ENCODE measurements at regions not wholly inside any gene's neighbourhood (a gene's known extent, or its start where the extent isn't known, plus 50 kb on each side); places are given as distances from the start of the nearest gene placed in this dataset.
A peak's percentile ranks its signal among the peaks of the same experiment; 100 is the strongest.

DNA sequence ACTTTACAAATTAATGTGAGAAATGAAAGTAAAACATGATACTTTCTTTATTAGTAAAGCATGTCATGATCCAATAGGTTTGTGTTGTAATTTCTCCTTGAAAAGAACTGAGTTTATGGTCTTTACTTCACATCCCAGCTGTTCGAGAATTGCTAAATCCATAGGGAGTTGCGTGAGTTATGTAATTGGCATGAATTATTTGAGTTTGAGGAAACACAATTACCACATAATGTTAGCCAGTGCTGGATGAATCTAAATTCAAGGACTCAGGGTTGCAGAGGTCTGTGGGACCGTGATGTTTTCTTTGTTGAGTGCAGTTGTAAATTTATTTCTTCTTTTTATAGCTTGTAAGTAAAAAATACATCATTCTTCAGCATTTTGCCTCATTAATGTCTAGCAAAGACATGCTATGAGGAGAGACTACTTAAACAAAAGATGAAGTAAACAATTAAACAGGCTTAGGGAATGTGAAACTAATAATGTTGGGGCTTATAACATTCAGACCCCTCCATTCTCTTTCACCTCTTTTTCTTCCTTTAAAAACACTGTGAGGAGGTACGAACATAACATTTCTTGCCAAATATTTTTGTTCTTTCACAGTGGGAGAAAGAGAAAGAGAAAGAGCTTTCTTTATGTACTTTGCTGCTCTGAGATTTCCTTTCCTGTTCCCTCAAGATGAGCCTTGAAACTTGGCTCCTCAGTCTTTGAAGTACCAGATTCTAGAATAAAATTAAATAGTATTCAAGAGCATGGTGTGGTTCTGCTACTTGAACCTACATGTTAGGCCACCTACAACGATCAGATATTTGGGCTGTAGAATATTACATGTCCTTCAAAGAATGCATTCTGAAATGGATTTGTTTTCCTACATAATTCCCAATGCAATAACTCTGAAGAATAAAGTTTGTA lies 159.6 kb upstream of the ANK2 start:
- peak in 2 of 58 donors; percentile 4 to 5 for DNase-seq

DNA sequence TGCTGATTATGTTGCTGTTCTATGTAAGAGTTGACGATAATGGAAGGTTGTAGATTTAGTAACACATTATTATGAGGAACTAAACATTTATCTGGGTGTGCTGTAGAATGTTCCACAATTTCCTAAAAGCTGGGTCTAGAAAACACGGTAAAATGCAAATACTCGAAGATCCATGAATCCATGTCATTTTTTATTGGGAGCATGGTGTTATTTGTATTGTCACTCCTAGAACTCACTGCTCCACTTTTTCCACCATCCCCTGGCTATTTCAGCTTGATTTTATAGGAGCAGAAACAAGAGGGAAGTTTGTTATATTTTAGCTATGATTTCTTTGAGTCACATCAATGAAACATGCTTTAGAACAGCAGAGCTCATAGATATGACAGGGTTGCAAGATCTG lies 155.0 kb upstream of the ANK2 start:
- DNase-seq, result no peak

DNA sequence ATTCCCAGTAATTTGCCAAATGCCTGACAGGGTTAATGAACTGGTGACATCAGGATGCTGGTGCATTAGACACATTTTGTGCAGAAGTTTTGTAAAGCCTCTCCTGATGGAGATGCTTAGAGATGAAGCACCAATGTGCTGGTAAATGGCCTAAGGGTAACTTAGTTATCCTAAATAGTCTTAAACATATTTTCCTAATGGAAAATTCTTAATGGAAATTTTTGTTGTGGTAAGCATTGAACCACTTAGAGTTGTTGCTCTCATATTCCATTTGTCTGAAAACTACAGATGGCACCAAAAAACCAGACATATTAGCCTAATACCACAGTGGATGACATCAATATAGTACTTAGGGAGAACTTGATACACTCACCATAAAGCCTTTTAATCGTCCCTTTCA lies 154.5 kb upstream of the ANK2 start:
- DNase-seq, result no peak

DNA sequence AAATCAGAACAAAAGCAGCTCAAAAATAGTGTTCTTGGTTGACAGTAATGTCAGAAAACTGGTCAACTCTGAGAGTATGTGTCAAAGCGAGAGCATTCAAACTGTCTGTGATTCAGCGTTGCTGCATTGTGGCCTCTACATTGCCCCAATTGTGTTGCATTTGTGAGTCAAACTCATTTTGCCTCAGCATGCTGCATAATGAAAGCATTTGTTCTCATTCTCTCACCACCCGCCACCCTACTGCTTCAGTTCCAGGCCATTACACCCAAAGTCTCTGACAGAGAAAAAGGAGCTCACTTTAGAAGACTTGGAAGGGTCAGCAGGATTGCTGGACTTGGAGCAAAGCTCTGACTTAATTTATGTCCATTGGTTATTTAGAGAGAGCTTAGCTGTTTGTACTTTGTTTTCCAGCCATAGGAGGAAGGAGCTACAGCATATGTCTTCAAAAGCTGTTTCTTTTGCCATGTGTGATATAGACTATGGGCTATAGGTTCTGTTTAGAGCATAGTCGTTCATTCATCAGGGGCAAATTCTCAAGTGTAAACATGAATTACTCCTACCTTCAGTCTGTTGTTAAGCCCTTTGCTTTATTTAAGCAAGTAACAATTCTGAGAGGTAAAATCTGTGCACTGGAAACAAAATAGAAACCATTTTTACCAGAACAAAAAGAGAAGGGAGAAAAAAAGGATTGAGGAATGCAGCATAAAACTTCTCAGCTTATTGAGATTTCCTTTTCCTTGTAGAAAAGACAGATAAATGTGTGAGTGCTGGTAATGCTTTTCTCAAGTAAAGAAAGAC lies 153.4 kb upstream of the ANK2 start:
- peak in 44 of 58 donors; percentile 7 to 87 (median 52) for DNase-seq

DNA sequence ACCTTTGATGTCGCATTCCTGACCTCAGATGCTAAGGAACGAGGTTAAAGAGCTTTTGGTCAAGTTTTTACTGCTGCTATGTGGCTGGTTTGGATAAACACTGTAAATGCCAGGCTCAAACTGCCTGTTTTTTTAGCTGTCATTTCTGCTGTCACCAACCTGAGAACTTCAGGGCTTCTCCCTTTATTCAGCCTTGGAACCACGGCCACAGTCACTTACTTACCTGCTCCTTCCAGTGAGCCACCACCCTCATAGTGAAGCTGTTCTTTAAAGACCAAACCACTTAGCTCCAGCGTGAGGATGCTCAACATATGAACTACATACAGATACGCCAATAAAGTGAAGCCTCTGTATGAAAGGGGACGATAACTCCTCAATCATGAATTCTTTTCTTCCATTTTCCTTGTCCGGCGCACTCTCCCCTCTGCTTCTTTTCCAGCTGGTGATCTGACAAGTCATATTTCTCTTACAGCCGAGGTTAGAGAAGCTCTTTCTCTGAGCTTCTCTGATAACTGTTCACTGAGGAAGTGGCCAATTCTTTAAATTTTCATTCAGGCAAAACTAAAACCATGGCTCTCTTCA lies 152.8 kb upstream of the ANK2 start:
- peak in 1 of 58 donors; percentile 41 for DNase-seq

DNA sequence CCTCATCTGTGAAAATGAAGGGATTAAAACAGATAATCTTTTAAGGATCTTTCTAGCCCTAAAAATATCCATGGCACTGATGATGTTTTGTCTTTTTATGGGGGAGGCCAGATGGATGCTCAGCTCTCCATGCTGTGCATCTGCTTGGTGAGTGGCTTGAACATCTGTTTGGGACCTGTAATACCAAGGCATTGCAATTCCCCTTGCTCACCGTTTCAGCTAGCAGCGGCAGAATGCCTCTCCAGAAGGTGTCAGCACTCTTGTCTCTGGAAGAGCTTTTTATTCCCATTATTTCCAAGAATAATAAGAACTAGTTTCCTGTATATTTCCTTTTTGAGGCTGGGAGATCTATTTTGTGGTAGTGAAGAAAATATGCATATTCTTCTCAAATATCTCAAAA lies 151.9 kb upstream of the ANK2 start:
- DNase-seq, result peak in 4 of 58 donors; percentile 11 to 30 (median 24)

DNA sequence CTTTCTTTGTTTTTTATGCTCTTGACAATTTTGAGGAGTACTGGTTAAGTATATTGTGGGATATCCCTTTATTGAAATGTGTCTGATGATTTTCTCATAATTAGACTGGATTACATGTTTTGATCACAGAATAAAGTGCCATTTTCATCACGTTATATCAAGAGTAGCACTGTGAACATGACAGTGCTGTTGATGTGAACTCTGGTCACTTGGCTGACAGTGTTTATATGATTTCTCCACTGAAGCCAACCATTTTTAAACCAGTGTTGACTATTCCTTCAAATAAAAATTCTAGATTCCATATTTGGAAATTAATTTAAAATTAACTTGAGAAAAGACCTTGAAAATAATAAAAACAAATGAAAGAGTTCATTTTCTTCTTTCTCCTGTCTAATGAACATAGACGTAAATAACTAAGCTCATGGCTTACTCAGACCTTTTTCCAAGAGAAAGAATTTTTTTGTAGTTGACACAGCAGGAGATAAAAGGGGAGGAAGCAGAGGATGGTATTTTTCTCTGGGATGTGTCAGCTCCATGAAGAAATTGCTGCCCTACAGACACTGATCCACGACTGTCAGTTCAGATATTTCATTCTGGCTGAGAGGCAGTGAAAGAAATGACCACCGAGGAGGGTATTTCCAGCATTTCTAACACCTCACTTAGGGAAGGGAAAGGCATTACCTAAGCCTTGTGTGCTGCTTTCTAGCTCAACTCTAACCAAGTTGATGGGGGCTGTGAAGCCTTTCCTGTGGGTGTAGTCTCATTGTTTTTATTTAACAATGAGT lies 150.9 kb upstream of the ANK2 start:
- DNase-seq, result no peak

DNA sequence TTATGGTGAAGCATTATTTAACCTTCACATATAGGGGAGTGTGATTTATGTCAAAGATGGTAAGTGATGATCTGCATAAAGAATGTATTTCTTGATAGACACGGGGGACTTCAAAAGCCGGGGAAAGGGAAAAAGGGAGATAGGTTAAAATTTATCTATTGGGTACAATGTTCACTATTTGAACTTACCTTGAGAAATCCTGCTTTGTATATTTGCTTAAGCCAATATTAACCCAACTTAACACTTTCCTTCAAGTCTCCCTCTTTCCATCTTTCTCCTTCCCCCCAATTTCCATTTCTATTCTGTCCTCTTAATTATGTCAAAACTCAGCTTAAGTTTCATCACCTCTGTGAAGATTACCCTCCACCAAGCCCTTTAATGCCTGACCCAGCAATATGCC lies 149.0 kb upstream of the ANK2 start:
- DNase-seq, result no peak

DNA sequence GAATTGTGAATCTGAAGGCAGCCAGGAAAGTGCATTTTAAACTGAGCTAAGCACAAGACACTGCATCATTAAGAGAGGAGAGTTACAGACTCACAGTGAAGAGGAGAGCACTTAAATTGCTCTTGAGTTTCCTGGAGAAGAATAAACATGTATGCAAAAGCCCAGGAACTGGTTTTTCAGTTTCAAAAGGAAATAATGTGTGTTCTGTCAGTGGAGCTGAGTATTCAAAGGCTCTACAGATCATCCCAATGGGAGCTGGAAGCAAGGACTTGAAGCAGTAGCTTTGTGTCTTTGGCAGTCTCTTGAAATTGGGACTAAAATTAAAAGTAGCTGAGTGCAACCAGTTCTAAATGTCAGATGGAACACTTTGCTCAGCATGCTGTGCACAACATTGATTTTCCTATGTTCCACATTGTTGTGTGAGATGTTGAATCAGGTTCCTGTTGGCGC lies 147.5 kb upstream of the ANK2 start:
- DNase-seq, result peak in 5 of 58 donors; percentile 15 to 67 (median 31)

DNA sequence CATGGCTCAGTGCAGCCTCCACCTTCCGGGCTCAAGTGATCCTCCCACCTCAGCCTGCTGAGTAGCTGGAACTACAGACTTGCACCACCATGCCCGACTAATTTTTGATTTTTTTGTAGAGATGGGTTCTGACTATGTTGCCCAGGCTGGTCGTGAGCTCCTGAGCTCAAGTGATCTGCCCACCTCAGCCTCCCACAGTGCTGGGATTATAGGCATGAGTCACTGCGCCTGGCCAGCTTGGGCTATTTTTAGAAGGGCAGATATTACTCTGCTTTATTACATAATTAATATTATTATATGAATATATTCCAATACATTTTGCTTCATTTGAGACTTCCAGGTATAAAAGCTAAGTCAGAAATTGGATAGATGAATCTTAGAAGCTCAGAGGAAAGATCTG lies 143.7 kb upstream of the ANK2 start:
- DNase-seq, result no peak

DNA sequence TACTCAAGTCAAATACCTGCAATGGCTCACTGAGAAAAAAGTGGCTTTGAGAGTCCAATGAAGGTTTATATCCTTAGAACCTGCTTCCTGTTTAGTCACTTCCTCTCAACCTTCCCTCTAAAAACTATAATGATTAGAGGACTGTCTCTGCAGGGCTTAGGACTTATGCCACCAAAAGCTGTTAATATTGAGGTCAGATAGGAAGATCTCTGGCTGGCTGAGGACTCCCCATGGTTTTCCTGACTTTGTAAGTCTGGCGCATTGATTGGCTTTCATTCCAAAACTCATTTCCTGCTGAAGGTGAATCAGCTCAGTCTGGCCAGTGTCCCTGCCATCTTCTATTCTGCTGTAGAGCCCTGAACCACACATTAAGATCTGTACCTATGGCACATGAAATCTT lies 140.9 kb upstream of the ANK2 start:
- DNase-seq, result no peak

DNA sequence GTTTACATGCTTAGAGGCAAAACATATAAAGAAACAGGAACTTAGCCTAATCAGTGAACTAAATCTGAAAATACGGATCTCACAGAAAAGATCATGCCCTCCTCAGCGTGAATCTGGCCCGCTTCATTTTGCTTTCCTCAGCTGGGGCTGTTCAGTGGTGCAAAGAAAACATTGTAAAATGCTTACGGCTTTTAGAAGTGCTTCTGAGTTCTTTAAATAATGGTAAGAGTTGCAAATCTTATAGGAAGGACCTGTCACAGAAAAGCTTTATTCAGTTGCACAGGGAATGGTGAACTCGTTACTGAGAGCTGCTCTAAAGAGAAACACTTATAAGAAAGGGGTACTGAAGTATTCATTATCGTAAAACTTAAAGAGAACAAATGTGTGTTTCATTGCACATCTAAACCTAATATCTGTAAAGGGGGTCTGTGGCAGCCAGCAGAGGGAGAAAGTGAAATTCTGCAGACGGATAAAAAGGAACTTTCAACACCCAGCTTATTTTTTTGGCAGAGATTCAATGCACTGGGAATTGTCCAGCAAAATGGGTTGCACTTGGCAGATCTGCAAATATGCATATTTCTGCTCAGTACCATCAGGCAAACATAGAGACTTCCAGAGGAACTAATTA lies 139.2 kb upstream of the ANK2 start:
- peak in 28 of 58 donors; percentile 7 to 81 (median 28) for DNase-seq

DNA sequence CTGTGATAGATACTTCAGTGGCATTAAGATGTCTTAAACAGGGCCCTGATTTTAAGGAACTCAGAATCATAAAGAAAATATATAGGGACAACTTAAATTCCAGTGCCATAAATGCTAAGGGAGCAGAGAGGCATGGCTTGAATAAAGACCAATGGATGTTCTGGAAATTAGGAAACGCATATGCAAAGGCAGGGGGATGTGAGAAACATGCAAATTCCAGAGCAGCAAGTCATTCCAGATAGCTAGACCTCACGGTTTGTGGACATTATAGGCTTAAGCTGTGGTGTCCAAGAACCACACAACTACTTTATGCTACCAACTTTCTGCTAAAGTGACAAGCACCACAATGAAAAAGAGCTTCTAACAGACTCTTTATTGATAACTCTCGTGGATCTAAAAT lies 132.6 kb upstream of the ANK2 start:
- DNase-seq, result no peak

DNA sequence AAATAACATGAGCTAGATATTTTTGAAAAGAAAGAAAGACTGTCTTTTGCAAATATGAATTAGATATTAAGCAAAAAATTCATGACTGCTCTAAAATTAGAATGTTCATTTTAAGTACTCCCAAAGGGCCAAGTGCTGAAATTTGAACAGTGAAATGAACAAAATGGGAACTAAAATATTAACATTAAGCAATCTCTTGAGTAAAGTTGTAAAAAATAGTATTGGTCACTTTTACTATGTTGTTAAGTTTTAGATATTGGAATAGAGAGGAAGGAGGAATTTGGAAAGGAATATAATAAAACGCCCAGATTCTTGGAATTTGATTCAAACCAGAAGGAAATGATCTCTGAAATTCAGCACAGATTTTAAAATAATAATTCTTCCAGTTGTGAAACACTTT lies 125.9 kb upstream of the ANK2 start:
- DNase-seq, result no peak

DNA sequence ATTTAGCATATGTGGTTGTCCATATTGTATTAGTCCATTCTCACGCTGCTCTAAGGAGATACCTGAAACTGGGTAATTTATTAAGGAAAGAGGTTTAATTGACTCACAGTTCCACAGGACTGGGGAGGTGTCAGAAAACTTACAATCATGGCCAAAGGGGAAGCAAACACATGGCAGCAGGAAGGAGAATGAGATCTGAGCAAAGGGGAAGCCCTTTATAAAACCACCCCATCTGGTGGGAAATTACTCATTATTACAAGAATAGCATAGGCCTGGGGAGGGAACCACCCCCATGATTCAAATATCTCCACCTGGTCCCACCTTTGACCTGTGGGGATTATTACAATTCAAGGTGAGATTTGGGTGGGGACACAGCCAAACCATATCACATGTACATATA lies 122.6 kb upstream of the ANK2 start:
- DNase-seq, result no peak

DNA sequence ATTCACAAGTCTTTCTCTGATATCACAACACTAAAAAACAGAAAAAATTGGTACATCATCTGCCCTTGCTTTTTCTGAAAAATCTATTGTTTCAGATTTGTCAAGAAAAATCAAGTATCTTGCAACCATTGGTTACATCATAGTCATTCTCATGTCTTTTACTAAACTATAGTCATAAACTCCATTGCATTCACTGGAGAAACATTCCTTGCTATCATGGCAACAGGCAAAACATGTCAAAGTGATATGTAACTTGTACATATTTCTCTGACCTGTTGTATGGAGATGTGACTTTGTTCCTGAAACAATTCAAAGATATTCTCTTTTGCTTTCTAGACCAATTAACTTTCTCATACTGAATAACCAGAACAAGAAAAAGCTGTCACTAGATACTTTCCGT lies 121.9 kb upstream of the ANK2 start:
- DNase-seq, result no peak

DNA sequence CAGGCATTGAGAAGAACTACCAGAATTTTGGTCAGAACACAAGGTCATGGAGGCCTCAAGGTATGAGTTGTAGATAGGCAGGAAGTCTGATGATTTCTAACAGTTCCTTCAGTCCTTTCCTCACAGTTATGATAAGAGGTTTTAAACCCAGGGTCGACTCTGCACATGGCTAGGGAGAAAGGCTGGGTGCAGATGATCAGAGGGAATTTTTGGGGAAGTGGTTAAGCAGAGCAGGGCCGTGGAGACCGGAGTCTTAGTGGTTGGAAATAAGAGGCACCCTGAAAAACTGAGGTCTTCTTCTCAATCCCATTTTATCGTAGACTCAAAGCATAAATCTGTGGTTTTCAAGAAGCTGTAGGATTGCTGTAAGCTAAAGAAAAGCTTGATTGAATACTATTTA lies 118.5 kb upstream of the ANK2 start:
- no peak for DNase-seq

DNA sequence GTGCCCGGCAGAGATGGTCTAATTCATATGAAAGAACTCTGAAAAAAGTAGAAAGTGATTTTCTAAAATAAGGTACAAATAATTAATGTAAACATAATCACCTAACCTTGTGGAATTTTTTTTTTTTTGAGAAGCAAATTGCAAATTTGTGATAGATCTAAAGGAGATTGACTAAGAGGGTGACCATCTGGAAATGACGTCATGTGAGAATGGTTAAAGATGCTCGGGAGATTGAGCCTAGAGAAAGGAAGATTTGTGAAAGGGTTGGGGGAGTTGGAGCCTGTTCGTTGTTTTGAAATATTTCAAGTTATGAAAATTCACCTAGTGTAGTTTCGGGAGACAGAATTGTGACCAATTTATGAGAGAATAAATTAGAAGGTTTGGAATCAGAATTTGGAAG lies 115.7 kb upstream of the ANK2 start:
- no peak for DNase-seq

DNA sequence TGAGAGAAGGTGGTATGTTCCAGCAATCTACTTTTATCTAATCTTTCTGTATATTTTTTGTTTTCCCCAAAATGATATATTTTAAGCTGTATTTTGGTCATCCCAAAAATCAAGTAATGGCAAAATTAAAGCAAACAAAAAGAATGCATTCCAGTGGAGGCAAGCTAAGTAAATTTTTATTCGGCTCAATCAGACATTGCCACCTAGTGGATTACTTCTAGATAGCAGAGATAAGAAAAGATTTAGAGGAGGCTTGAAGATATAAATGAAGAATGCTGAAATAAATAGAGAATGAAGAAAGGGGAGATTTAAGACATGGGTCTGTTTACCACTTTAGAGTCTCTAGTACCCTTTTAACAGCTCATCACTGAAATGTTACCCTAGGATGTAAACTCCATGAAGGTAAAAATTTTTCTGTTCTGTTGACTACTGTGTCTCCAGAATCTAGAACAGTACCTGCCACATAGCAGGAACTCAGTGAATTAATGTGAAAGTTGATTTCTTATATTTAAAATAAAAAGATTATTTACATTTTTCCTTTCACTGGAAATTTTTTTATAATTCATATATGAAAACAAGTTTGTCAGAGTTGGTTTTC lies 110.9 kb upstream of the ANK2 start:
- DNase-seq, result peak in 2 of 58 donors; percentile 24 to 60

DNA sequence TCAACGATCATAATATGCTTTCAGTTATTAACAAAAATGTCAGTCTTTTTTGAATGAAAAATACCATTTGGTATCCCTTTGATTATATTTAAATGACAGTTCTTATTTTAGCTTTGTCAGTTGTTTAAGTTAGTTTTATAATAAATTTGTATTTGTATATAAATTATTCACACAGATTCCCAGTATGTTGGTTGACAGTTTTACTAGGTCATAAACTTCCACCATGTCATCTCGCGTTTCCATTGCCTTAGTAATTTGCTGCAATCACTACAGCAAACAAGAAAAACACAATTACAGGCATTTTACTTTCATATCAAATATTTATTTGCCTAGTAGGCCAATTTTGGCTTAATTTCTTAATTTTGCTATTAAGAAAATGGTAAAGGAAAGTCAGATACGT lies 109.6 kb upstream of the ANK2 start:
- DNase-seq, result no peak
